K562 (cell line): ENCODE measurements at regions not wholly inside any gene's neighbourhood (a gene's known extent, or its start where the extent isn't known, plus 50 kb on each side); places are given as distances from the start of the nearest gene placed in this dataset. TPM values are rescaled to one million over a fixed set of nuclear protein-coding genes. Genes with fewer than 3 reads are reported as not detected.
A peak's percentile ranks its signal among the peaks of the same experiment; 100 is the strongest.
"Not testable (repeated sequence)": the region's sequence is repeated elsewhere in the genome, so short reads cannot be mapped to it uniquely, and the experiment has no call there.

ENCODE experiments used
- ATAC-seq: fragments of 200-7000 bp; cut with Tn5 transposase; 3 replicates; pipeline ENCODE4 v1.9.1; 2020; ENCODE audit warnings: moderate library complexity
- BruUV-seq: library from RNA; stranded (reverse); fragments of 400-500 nt; replicated peaks from 2 replicates; lab custom pipeline; 2021; lab: Mats Ljungman, UMichigan
- CTCF ChIA-PET: fragments of 300-600 bp; formaldehyde crosslinking; extraction: SDS; loops from one replicate; lab custom pipeline; 2021; ENCODE audit warnings: low intra/inter-chr PET ratio; lab: Yijun Ruan, JAX
- POLR2A ChIA-PET: fragments of 300-600, 350-650 bp; sonication (Branson Sonifier 250); formaldehyde crosslinking; extraction: SDS; loops from one replicate; lab custom pipeline; 2021; ENCODE audit warnings: antibody characterized with exemption, inconsistent platforms; lab: Yijun Ruan, JAX
- DNase-seq, 4 experiments: peaks; one replicate each; pipeline versions ENCODE4 v3.0.0 to v3.0.0-alpha.2; 2011 to 2018; ENCODE audit warnings: low spot score in 3 of 4, mixed read lengths in 3 of 4; ENCODE audit errors: extremely low read depth in 1 of 4
- FAIRE-seq: peaks from 2 replicates; lab custom pipeline; 2011; peaks lifted over from hg19 to GRCh38; lab: Jason Lieb, UNC
- H2AFZ ChIP-seq: 2 replicates; pipeline ENCODE4 v1.6.0; 2011; ENCODE audit warnings: low read depth, low read length, control low read depth, inconsistent platforms
- H3K27ac ChIP-seq: fragments of 200-600 bp; 3 replicates; pipeline ENCODE4 v1.8.0; 2011; ENCODE audit warnings: low read depth, mild to moderate bottlenecking, control low read depth, inconsistent platforms, low read length, moderate library complexity, mixed read lengths; ENCODE audit errors: extremely low read depth
- H3K27me3 ChIP-seq, 2 experiments: fragments of 300-600 bp in 1 of 2; 2 replicates in 1 of 2; 3 replicates in 1 of 2; pipeline versions ENCODE4 v1.6.0 to v1.8.0; 2011; ENCODE audit warnings: inconsistent platforms in 2 of 2, low read length in 2 of 2, mild to moderate bottlenecking in 1 of 2, mixed read lengths in 1 of 2, moderate library complexity in 1 of 2; ENCODE audit not compliant: control insufficient read depth in 2 of 2, insufficient read depth in 2 of 2
- H3K36me3 ChIP-seq: fragments of 300-600 bp; 3 replicates; pipeline ENCODE4 v1.8.0; 2011; ENCODE audit warnings: mild to moderate bottlenecking, low read length, inconsistent platforms; ENCODE audit not compliant: control insufficient read depth, insufficient read depth
- H3K4me1 ChIP-seq, 2 experiments: fragments of 200-600 bp in 1 of 2; replicated peaks in 1 of 2; 2 replicates in 1 of 2; 3 replicates in 1 of 2; pipeline versions ENCODE4 v1.5.1 to v1.8.0; 2011; ENCODE audit warnings: inconsistent platforms in 2 of 2, low read length in 2 of 2, mild to moderate bottlenecking in 1 of 2, mixed read lengths in 1 of 2, moderate library complexity in 1 of 2; ENCODE audit not compliant: control insufficient read depth in 2 of 2, insufficient read depth in 2 of 2
- H3K4me2 ChIP-seq: 2 replicates; pipeline ENCODE4 v1.6.1; 2011; ENCODE audit warnings: low read length, control low read depth, inconsistent platforms, mixed read lengths; ENCODE audit not compliant: insufficient read depth
- H3K4me3 ChIP-seq: fragments of 200-600 bp; sonication (generic), shearing (Covaris generic); 2 replicates; pipeline ENCODE4 v1.5.1; 2016; ENCODE audit warnings: control low read depth, inconsistent platforms
- H3K79me2 ChIP-seq: fragments of 200-600 bp; 3 replicates; pipeline ENCODE4 v1.8.0; 2011; ENCODE audit warnings: low read length, inconsistent platforms; ENCODE audit not compliant: control insufficient read depth, insufficient read depth
- H3K9ac ChIP-seq, 2 experiments: 2 replicates each; pipeline versions ENCODE4 v1.6.0 to v1.6.1; 2011; ENCODE audit warnings: low read depth in 2 of 2, low read length in 2 of 2, control low read depth in 1 of 2, inconsistent platforms in 1 of 2, mild to moderate bottlenecking in 1 of 2, mixed read lengths in 1 of 2; ENCODE audit not compliant: insufficient read depth in 1 of 2
- H3K9me1 ChIP-seq: one replicate; pipeline ENCODE4 v1.6.0; 2011; ENCODE audit warnings: inconsistent platforms, mild to moderate bottlenecking, low read length, moderate library complexity; ENCODE audit not compliant: control insufficient read depth, insufficient read depth
- H3K9me3 ChIP-seq: replicated peaks from 2 replicates; pipeline ENCODE4 v1.5.1; 2011; ENCODE audit warnings: low read depth, low read length, inconsistent platforms; ENCODE audit not compliant: control insufficient read depth, insufficient read depth
- H4K20me1 ChIP-seq: replicated peaks from 2 replicates; pipeline ENCODE4 v1.6.1; 2011; ENCODE audit warnings: low read length, inconsistent platforms, mixed read lengths; ENCODE audit not compliant: control insufficient read depth, insufficient read depth
- C11orf30 ChIP-seq: fragments of 450-650 bp; IDR thresholded peaks from 2 replicates; pipeline ENCODE4 v1.6.1; 2016; ENCODE audit warnings: low read depth, mild to moderate bottlenecking
- MAFG ChIP-seq: fragments of 450-650 bp; conservative IDR thresholded peaks from 2 replicates; pipeline ENCODE4 v1.6.1; 2016; ENCODE audit warnings: missing genetic modification characterization, missing compliant biosample characterization
- RAD21 ChIP-seq, 2 experiments: fragments of 250-450 bp in 1 of 2; fragments of 450-650 bp in 1 of 2; sonication (Bioruptor Pico) in 1 of 2; formaldehyde crosslinking in 1 of 2; IDR thresholded peaks in 1 of 2; conservative IDR thresholded peaks in 1 of 2; 2 replicates each; pipeline versions ENCODE4 v1.4.0 to v1.8.0; 2020 to 2022; ENCODE audit warnings: mild to moderate bottlenecking in 2 of 2, moderate library complexity in 1 of 2
- ZNF316 ChIP-seq: fragments of 450-650 bp; IDR thresholded peaks from 2 replicates; pipeline ENCODE4 v1.6.1; 2016
- WGBS: fragments of 100-300 bp; shearing (Covaris generic); methylation state at CpG from one replicate; pipeline ENCODE4 v1.1.6; 2016; ENCODE audit warnings: low coverage, mixed read lengths; ENCODE audit not compliant: insufficient coverage; ENCODE audit errors: missing lambda C conversion rate; 5-methylcytosine and 5-hydroxymethylcytosine counted together
- in situ Hi-C: fragments of 300-500 bp; cut with MboI; formaldehyde crosslinking; loops from 4 replicates; pipeline ENCODE4 v1.15.0; 2018; ENCODE audit warnings: inconsistent platforms, mixed read lengths
- intact Hi-C: fragments of 100-400 bp; cut with micrococcal nuclease; formaldehyde crosslinking; loops from 2 replicates; pipeline ENCODE4 v1.14.2; 2022
- small RNA-seq: library from RNA; depleted of rRNA; stranded (forward); fragments of <200 nt; gene quantifications from one replicate; pipeline ENCODE3, GENCODE V24; 2014
- TF ChIP-seq, protein P1 (sequence below), 3 experiments: IDR thresholded peaks in 2 of 3; conservative IDR thresholded peaks in 1 of 3; 2 replicates each; pipeline ENCODE4 v1.5.1; 2011 to 2012; ENCODE audit warnings: low read length in 3 of 3, mild to moderate bottlenecking in 3 of 3, control low read depth in 2 of 3, improper control_type of control experiment in 1 of 3, inconsistent platforms in 1 of 3, low read depth in 1 of 3, mixed read lengths in 1 of 3, moderate library complexity in 1 of 3; ENCODE audit not compliant: insufficient read depth in 2 of 3

DNA sequence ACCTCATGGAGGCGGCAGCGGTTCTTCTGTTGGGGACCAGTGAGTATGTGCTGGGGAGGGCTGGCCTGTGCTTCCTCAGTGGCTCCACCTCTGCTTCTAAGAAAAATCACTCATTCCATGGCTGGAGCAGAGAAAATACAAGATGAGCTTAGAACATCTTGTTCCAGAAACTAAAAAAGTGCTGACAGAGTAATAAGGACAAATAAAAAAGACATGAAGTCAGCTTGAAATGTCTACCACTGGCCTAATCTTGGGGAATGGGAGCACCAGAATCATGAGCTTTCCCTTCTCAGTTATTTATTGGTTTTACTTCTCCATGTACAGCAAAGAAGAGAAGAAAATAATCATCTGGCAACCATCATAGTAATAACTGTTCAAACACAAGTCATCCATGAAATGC is 81.1 kb upstream of the TEKT4 start:
- WGBS, result 10% methylated on average over 2 of the region's 2 CpGs
- ATAC-seq, H4K20me1 ChIP-seq, BruUV-seq, H3K9me1 ChIP-seq, H3K36me3 ChIP-seq, H3K4me1 ChIP-seq, H3K27ac ChIP-seq, intact Hi-C loops, H3K27me3 ChIP-seq, POLR2A ChIA-PET, DNase-seq, in situ Hi-C loops, CTCF ChIA-PET, H3K4me2 ChIP-seq, H3K4me3 ChIP-seq, H3K79me2 ChIP-seq, H3K9me3 ChIP-seq, H3K9ac ChIP-seq, FAIRE-seq, H2AFZ ChIP-seq: not testable (repeated sequence)
- TF ChIP-seq MAFG (tag) (0 out of 2 replicates have a peak, but pooled peaks have one; percentile 14), C11orf30 (peak; percentile 15; the same call in 1 of the 2 replicates), ZNF316 (peak; percentile 36; the same call in 1 of the 2 replicates)

DNA sequence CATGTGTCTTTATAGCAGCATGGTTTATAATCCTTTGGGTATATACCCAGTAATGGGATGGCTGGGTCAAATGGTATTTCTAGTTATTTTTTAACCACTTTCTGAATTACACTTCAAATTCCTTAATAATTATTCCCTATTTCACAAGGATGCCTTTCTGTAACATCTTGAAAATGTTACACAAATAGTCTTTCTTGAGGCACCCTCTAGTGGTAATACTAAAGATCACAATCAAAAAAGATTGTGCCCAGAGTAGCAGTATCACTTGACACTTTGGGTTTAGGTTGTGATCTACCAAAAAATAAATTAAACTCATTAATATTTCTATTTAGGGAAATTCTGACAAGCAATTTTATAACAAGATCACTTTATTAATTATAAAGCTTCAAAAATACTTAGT is 74.0 kb upstream of the TEKT4 start:
- BruUV-seq, FAIRE-seq, in situ Hi-C loops, POLR2A ChIA-PET, H4K20me1 ChIP-seq, H3K9ac ChIP-seq, CTCF ChIA-PET, H3K9me3 ChIP-seq, H2AFZ ChIP-seq, H3K27me3 ChIP-seq, H3K79me2 ChIP-seq, intact Hi-C loops, H3K9me1 ChIP-seq, H3K4me2 ChIP-seq, ATAC-seq, H3K36me3 ChIP-seq, H3K4me3 ChIP-seq, H3K4me1 ChIP-seq, H3K27ac ChIP-seq: not testable (repeated sequence)
- TF ChIP-seq RAD21 (CRISPR knock-in tag; conservative IDR thresholded peaks at IDR 0.05 in 1 of 2, IDR thresholded peaks at IDR 0.05 in 1 of 2), result peak in 1 of 2 experiments; percentile 44; a peak in 2 of 4 replicates
- TF ChIP-seq, protein P1, sequence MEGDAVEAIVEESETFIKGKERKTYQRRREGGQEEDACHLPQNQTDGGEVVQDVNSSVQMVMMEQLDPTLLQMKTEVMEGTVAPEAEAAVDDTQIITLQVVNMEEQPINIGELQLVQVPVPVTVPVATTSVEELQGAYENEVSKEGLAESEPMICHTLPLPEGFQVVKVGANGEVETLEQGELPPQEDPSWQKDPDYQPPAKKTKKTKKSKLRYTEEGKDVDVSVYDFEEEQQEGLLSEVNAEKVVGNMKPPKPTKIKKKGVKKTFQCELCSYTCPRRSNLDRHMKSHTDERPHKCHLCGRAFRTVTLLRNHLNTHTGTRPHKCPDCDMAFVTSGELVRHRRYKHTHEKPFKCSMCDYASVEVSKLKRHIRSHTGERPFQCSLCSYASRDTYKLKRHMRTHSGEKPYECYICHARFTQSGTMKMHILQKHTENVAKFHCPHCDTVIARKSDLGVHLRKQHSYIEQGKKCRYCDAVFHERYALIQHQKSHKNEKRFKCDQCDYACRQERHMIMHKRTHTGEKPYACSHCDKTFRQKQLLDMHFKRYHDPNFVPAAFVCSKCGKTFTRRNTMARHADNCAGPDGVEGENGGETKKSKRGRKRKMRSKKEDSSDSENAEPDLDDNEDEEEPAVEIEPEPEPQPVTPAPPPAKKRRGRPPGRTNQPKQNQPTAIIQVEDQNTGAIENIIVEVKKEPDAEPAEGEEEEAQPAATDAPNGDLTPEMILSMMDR (IDR thresholded peaks at IDR 0.05 in 2 of 3, conservative IDR thresholded peaks at IDR 0.05 in 1 of 3; ENCODE audit: insufficient read depth in 2 of 3, low read depth in 1 of 3, low read length in 3 of 3), result peak in 1 of 3 experiments; percentile 40; a peak in 2 of 6 replicates
- DNase-seq, result peak in 1 of 4 experiments; percentile 10

Small RNA genes in the stretch of these regions (small RNA-seq; reads per million reads assigned to genes)
- not detected for gene CNN2P11
